GM12878 (cell line): ENCODE measurements at regions not wholly inside any gene's neighbourhood (a gene's known extent, or its start where the extent isn't known, plus 50 kb on each side); places are given as distances from the start of the nearest gene placed in this dataset.

ENCODE experiments used
- ATAC-seq: fragments of 200-7000 bp; cut with Tn5 transposase; 3 replicates; pipeline ENCODE4 v1.9.1; 2020; ENCODE audit warnings: mild to moderate bottlenecking, moderate library complexity
- BruUV-seq: library from RNA; stranded (reverse); fragments of 400-500 nt; replicated peaks from 2 replicates; lab custom pipeline; 2021; lab: Mats Ljungman, UMichigan
- CTCF ChIA-PET: fragments of 300-600 bp; sonication (Branson Sonifier 250); formaldehyde crosslinking; extraction: SDS; loops from one replicate; lab custom pipeline; 2021; ENCODE audit warnings: inconsistent platforms; lab: Yijun Ruan, JAX
- POLR2A ChIA-PET: fragments of 350-600 bp; formaldehyde crosslinking; extraction: SDS; loops from one replicate; lab custom pipeline; 2021; ENCODE audit warnings: inconsistent platforms; lab: Charles Lee
- RAD21 ChIA-PET: fragments of 300-600 bp; sonication (Branson Sonifier 250); formaldehyde crosslinking; loops from one replicate; lab custom pipeline; 2023; ENCODE audit warnings: antibody characterized with exemption; ENCODE audit not compliant: unreplicated experiment; lab: Charles Lee
- SMC1A ChIA-PET: fragments of 300-600 bp; sonication (Branson Sonifier 250); formaldehyde crosslinking; loops from one replicate; lab custom pipeline; 2023; ENCODE audit not compliant: unreplicated experiment, uncharacterized antibody; lab: Charles Lee
- DNase-seq: peaks from one replicate; pipeline ENCODE4 v3.0.0-alpha.2; 2011; ENCODE audit warnings: low read depth, low spot score
- FAIRE-seq: peaks from 3 replicates; lab custom pipeline; 2011; peaks lifted over from hg19 to GRCh38; lab: Jason Lieb, UNC
- H2AFZ ChIP-seq: 2 replicates; pipeline ENCODE4 v1.6.0; 2011; ENCODE audit warnings: low read depth, low read length, control low read depth; ENCODE audit not compliant: control insufficient read depth
- H3K27ac ChIP-seq: 2 replicates; pipeline ENCODE4 v1.5.1; 2011; ENCODE audit warnings: control low read depth; ENCODE audit not compliant: control insufficient read depth, insufficient read depth
- H3K27me3 ChIP-seq, 2 experiments: replicated peaks in 1 of 2; 2 replicates each; pipeline versions ENCODE4 v1.6.0 to v1.6.1; 2011; ENCODE audit warnings: low read length in 1 of 2; ENCODE audit not compliant: control insufficient read depth in 2 of 2, insufficient read depth in 2 of 2
- H3K36me3 ChIP-seq, 2 experiments: 2 replicates each; pipeline ENCODE4 v1.5.1; 2011; ENCODE audit warnings: low read length in 1 of 2; ENCODE audit not compliant: control insufficient read depth in 2 of 2, insufficient read depth in 2 of 2
- H3K4me1 ChIP-seq: 2 replicates; pipeline ENCODE4 v1.6.1; 2011; ENCODE audit warnings: mild to moderate bottlenecking, low read length, moderate library complexity, mixed read lengths; ENCODE audit not compliant: control insufficient read depth, insufficient read depth
- H3K4me2 ChIP-seq: 2 replicates; pipeline ENCODE4 v1.6.0; 2011; ENCODE audit warnings: control low read depth; ENCODE audit not compliant: control insufficient read depth, insufficient read depth
- H3K4me3 ChIP-seq: fragments of 200-600 bp; sonication (generic); 2 replicates; pipeline ENCODE4 v1.5.1; 2016
- H3K79me2 ChIP-seq: 2 replicates; pipeline ENCODE4 v1.6.0; 2011; ENCODE audit warnings: low read length; ENCODE audit not compliant: control insufficient read depth, insufficient read depth
- H3K9ac ChIP-seq: 2 replicates; pipeline ENCODE4 v1.8.0; 2011; ENCODE audit warnings: low read length, control low read depth, mixed read lengths; ENCODE audit not compliant: control insufficient read depth, insufficient read depth
- H3K9me3 ChIP-seq: replicated peaks from 3 replicates; pipeline ENCODE4 v1.5.1; 2011; ENCODE audit warnings: mild to moderate bottlenecking, low read length; ENCODE audit not compliant: control insufficient read depth, insufficient read depth
- H4K20me1 ChIP-seq: 2 replicates; pipeline ENCODE4 v1.6.0; 2011; ENCODE audit not compliant: control insufficient read depth, insufficient read depth
- SP1 ChIP-seq: IDR thresholded peaks from one replicate; pipeline ENCODE4 v1.6.1; 2011; ENCODE audit warnings: low read depth, low read length
- ZBTB40 ChIP-seq: fragments of 450-650 bp; IDR thresholded peaks from 2 replicates; pipeline ENCODE4 v1.6.1; 2016; ENCODE audit warnings: mild to moderate bottlenecking, moderate library complexity, borderline replicate concordance
- WGBS: methylation state at CpG from one replicate; pipeline ENCODE4 v1.1.6; 2016; ENCODE audit warnings: low lambda C conversion rate; ENCODE audit not compliant: insufficient replicate concordance, insufficient coverage; ENCODE audit errors: missing lambda C conversion rate; 5-methylcytosine and 5-hydroxymethylcytosine counted together
- in situ Hi-C: fragments of 300-500 bp; cut with MboI; formaldehyde crosslinking; loops from 9 replicates; pipeline ENCODE4 v1.14.3; 2018; ENCODE audit warnings: mixed read lengths
- intact Hi-C: fragments of 100-400 bp; cut with micrococcal nuclease; formaldehyde crosslinking; loops from one replicate; pipeline ENCODE4 v1.14.2; 2022; ENCODE audit not compliant: unreplicated experiment

- H3K9ac ChIP-seq: no peak overlapping the region
- 46% methylated on average over 2 of the region's 2 CpGs for WGBS
- no peaks in the 10 kb centered on the region for H3K79me2 ChIP-seq
- CTCF ChIA-PET: no interaction called here
- TF ChIP-seq ZBTB40 (peak; percentile 68), SP1 (no peak)
- no peaks in the 10 kb centered on the region for H4K20me1 ChIP-seq
- POLR2A ChIA-PET: no interaction called here
- H3K27me3 ChIP-seq: peaks cover 8 to 12% of the 10 kb centered on the region in 2 experiments
- intact Hi-C loops: no loop called here
- no peak overlapping the region for H3K4me2 ChIP-seq
- no peaks in the 10 kb centered on the region for H3K4me1 ChIP-seq
- no peak for FAIRE-seq
- H3K36me3 ChIP-seq: no peaks in the 10 kb centered on the region
- ATAC-seq: no peak
- RAD21 ChIA-PET: no interaction called here
- H2AFZ ChIP-seq: no peak overlapping the region
- no peak overlapping the region for H3K4me3 ChIP-seq
- H3K9me3 ChIP-seq: no peaks in the 10 kb centered on the region
- in situ Hi-C loops: no loop called here
- SMC1A ChIA-PET: no interaction called here
- H3K27ac ChIP-seq: no peak overlapping the region
- no TSS peak for BruUV-seq
- DNase-seq: no peak
Measured at GRCh38 chr17:73901249-73901648, 257.0 kb upstream of the SDK2 start.
